LNCaP clone FGC (cell line): ENCODE measurements at regions not wholly inside any gene's neighbourhood (a gene's known extent, or its start where the extent isn't known, plus 50 kb on each side); places are given as distances from the start of the nearest gene placed in this dataset.

ENCODE experiments used
- DNase-seq: peaks from one replicate; pipeline ENCODE4 v3.0.0-alpha.2; 2011; ENCODE audit warnings: low read depth
- H3K4me3 ChIP-seq: 2 replicates; pipeline ENCODE4 v1.5.1; 2011; ENCODE audit warnings: mild to moderate bottlenecking, low read depth, low read length, control low read depth
- TF ChIP-seq, protein P1 (sequence below): IDR thresholded peaks from 2 replicates; pipeline ENCODE4 v1.5.1; 2012; ENCODE audit warnings: mild to moderate bottlenecking; ENCODE audit not compliant: control insufficient read depth, insufficient read depth; ENCODE audit errors: extremely low read depth

GRCh38 chr9:107600060-107600573 lies 110.5 kb upstream of the KLF4 start:
- TF ChIP-seq, protein P1, sequence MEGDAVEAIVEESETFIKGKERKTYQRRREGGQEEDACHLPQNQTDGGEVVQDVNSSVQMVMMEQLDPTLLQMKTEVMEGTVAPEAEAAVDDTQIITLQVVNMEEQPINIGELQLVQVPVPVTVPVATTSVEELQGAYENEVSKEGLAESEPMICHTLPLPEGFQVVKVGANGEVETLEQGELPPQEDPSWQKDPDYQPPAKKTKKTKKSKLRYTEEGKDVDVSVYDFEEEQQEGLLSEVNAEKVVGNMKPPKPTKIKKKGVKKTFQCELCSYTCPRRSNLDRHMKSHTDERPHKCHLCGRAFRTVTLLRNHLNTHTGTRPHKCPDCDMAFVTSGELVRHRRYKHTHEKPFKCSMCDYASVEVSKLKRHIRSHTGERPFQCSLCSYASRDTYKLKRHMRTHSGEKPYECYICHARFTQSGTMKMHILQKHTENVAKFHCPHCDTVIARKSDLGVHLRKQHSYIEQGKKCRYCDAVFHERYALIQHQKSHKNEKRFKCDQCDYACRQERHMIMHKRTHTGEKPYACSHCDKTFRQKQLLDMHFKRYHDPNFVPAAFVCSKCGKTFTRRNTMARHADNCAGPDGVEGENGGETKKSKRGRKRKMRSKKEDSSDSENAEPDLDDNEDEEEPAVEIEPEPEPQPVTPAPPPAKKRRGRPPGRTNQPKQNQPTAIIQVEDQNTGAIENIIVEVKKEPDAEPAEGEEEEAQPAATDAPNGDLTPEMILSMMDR = no peak
- no peak overlapping the region for H3K4me3 ChIP-seq
- DNase-seq = no peak

GRCh38 chr9:107597743-107598217 lies 108.2 kb upstream of the KLF4 start:
- TF ChIP-seq, protein P1 = no peak
- DNase-seq = no peak
- no peak overlapping the region for H3K4me3 ChIP-seq

DNA sequence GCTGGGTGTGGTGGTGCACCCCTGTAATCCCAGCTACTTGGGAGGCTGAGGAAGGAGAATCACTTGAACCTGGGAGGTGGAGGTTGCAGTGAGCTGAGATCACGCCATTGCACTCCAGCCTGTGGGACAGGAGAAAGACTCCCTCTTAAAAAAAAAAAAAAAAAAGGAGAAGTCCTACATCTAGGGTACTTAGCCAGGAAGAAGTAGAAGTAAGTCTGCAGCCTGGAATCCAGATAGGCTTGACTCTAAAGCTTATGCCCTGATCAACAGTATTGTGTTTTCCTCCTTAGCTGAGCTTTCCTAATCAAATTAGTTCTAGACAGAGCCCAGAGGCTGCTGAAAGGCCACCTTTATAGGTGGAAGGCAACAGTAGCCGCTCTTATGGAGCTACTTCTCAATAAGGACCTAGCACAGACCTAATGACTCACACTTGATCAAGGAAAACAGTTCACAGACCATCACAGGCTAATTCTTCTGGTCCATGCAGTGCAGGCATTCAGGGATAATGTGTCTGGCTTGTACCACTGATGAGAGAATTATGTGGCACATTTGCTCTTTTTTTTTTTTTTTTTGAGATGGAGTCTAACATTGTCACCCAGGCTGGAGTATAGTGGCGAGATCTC lies 105.5 kb upstream of the KLF4 start:
- no peak overlapping the region for H3K4me3 ChIP-seq
- TF ChIP-seq, protein P1 = no peak
- no peak for DNase-seq

- DNase-seq = no peak
- TF ChIP-seq, protein P1 = no peak
- H3K4me3 ChIP-seq = no peak overlapping the region
These were observed 103.8 kb upstream of the KLF4 start for GRCh38 chr9:107593224-107593870.

DNA sequence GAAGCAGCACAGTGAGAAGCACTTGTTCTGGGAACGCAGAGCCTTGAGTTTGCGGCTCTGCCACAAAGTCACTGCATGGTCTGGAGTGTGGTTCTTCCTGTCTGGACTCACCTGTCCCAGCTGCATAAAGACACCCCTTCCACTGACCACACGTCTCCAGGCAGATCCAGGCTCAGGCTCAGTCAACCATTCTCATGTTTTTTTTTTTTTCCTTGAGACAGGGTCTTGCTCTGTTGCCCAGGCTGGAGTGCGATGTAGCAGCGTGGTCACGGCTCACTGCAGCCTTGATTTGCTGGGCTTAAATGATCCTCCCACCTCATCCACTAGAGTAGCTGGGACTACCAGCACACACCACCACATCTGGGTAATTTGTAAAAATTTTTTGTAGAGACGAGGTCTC lies 102.9 kb upstream of the KLF4 start:
- DNase-seq = no peak
- H3K4me3 ChIP-seq = no peak overlapping the region
- TF ChIP-seq, protein P1 = no peak

- DNase-seq = no peak
- TF ChIP-seq, protein P1 = no peak
- H3K4me3 ChIP-seq = no peak overlapping the region
These were observed 102.2 kb upstream of the KLF4 start for GRCh38 chr9:107591781-107592180.
